ENCODE measurements at regions not wholly inside any gene's neighbourhood (a gene's known extent, or its start where the extent isn't known, plus 50 kb on each side); places are given as distances from the start of the nearest gene placed in this dataset.
"Not testable (repeated sequence)": the region's sequence is repeated elsewhere in the genome, so short reads cannot be mapped to it uniquely, and the experiment has no call there.

DNA sequence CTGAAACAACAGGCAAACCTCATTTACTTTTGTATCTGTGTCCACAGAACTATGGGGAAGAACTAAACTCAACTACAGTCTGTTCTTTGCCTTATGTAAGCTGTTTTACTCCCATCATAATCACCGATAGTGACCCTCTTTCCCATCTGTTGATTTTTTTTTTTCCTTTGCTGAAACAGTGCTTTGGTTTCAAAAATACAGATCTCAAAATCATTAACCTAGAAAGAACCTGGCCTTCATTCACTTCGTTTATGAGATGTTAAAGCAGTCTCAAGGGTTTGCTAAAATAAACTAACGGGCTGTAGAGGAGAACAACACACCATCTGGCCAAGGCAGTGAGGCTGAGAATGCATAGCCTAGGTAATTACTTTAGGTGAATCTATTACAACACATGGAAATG lies 706.6 kb upstream of the ZNF608 start:
- Histone ChIP-seq H3K27me3 (ENCODE audit: control insufficient read depth in 1 of 2, insufficient read depth in 2 of 2, low read length in 2 of 2) (no peaks in the 10 kb centered on the region), H3K27ac (ENCODE audit: low read depth in 1 of 2, low read length in 2 of 2) (no peak overlapping the region), H3K4me3 (ENCODE audit: low read length) (no peak overlapping the region), H3K36me3 (ENCODE audit: insufficient read depth, low read length) (no peaks in the 10 kb centered on the region), H3K9me3 (ENCODE audit: control insufficient read depth in 1 of 2, insufficient read depth in 1 of 2, low read length in 2 of 2) (peaks cover 5 to 6% of the 10 kb centered on the region in 2 experiments), H3K4me1 (ENCODE audit: insufficient read depth, low read length) (no peaks in the 10 kb centered on the region)
- no peak overlapping the region for H3K4me3 Mint-ChIP-seq
- no peak overlapping the region for H3K27ac Mint-ChIP-seq
- intact Hi-C loops (cut with DNase I, micrococcal nuclease), result no loop called here
- no peaks in the 10 kb centered on the region for H3K27me3 Mint-ChIP-seq
- ChIA-PET POLR2A (no interaction called here), CTCF (no interaction called here)
- ATAC-seq (ENCODE audit: poor library complexity) (no peak), DNase-seq (no peak)
- peaks cover 22% of the 10 kb centered on the region for H3K9me3 Mint-ChIP-seq
- no peaks in the 10 kb centered on the region for H3K4me1 Mint-ChIP-seq (ENCODE audit: low read depth)
- TF ChIP-seq, protein P1, sequence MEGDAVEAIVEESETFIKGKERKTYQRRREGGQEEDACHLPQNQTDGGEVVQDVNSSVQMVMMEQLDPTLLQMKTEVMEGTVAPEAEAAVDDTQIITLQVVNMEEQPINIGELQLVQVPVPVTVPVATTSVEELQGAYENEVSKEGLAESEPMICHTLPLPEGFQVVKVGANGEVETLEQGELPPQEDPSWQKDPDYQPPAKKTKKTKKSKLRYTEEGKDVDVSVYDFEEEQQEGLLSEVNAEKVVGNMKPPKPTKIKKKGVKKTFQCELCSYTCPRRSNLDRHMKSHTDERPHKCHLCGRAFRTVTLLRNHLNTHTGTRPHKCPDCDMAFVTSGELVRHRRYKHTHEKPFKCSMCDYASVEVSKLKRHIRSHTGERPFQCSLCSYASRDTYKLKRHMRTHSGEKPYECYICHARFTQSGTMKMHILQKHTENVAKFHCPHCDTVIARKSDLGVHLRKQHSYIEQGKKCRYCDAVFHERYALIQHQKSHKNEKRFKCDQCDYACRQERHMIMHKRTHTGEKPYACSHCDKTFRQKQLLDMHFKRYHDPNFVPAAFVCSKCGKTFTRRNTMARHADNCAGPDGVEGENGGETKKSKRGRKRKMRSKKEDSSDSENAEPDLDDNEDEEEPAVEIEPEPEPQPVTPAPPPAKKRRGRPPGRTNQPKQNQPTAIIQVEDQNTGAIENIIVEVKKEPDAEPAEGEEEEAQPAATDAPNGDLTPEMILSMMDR (IDR thresholded peaks at IDR 0.05), result no peak
- H3K36me3 Mint-ChIP-seq (ENCODE audit: low read depth), result no peaks in the 10 kb centered on the region

DNA sequence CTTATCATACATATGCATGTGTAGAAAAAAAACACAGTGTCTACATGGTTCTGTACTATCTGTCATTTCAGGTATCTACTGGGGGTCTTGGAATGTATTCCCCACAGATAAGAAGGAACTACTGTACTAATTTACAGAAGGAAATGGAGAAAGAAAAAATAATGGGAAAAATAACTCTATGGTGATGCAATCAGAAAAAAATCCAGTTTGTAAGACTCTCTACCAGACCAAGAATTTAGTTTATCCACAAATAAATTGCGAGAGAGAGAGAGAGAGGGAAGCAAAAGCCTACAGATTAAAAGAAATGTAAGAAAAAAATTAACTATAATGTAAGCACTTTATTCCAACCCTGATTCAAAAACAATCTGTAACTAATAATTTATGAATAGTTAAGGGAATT lies 708.6 kb upstream of the ZNF608 start:
- Histone ChIP-seq H3K4me3 (ENCODE audit: low read length) (no peak overlapping the region), H3K4me1 (ENCODE audit: insufficient read depth, low read length) (no peaks in the 10 kb centered on the region), H3K27me3 (ENCODE audit: control insufficient read depth in 1 of 2, insufficient read depth in 2 of 2, low read length in 2 of 2) (no peaks in the 10 kb centered on the region), H3K27ac (ENCODE audit: low read depth in 1 of 2, low read length in 2 of 2) (no peak overlapping the region), H3K36me3 (ENCODE audit: insufficient read depth, low read length) (no peaks in the 10 kb centered on the region), H3K9me3 (ENCODE audit: control insufficient read depth in 1 of 2, insufficient read depth in 1 of 2, low read length in 2 of 2) (peaks cover 6 to 8% of the 10 kb centered on the region in 2 experiments)
- intact Hi-C loops (cut with DNase I, micrococcal nuclease), result no loop called here
- DNase-seq (no peak), ATAC-seq (ENCODE audit: poor library complexity) (no peak)
- H3K4me3 Mint-ChIP-seq, result no peak overlapping the region
- H3K27ac Mint-ChIP-seq, result no peak overlapping the region
- H3K36me3 Mint-ChIP-seq (ENCODE audit: low read depth), result no peaks in the 10 kb centered on the region
- peaks cover 26% of the 10 kb centered on the region for H3K9me3 Mint-ChIP-seq
- POLR2A ChIA-PET, result no interaction called here
- H3K4me1 Mint-ChIP-seq (ENCODE audit: low read depth), result no peaks in the 10 kb centered on the region
- CTCF ChIA-PET, result no interaction called here
- no peaks in the 10 kb centered on the region for H3K27me3 Mint-ChIP-seq
- TF ChIP-seq, protein P1 (IDR thresholded peaks at IDR 0.05), result no peak

GRCh38 chr5:125456005-125456404 lies 709.6 kb upstream of the ZNF608 start:
- ATAC-seq (ENCODE audit: poor library complexity); CTCF ChIA-PET; intact Hi-C loops (cut with DNase I, micrococcal nuclease): not testable (repeated sequence)

GRCh38 chr5:125457617-125458016 lies 711.2 kb upstream of the ZNF608 start:
- ChIA-PET POLR2A (no interaction called here), CTCF (no interaction called here)
- no peak overlapping the region for H3K4me3 ChIP-seq (ENCODE audit: low read length)
- Mint-ChIP-seq H3K4me3 (no peak overlapping the region), H3K36me3 (ENCODE audit: low read depth) (no peaks in the 10 kb centered on the region), H3K4me1 (ENCODE audit: low read depth) (no peaks in the 10 kb centered on the region), H3K9me3 (peaks cover 26% of the 10 kb centered on the region), H3K27ac (no peak overlapping the region), H3K27me3 (no peaks in the 10 kb centered on the region)
- H3K4me1 ChIP-seq (ENCODE audit: insufficient read depth, low read length), result no peaks in the 10 kb centered on the region
- H3K27ac ChIP-seq (ENCODE audit: low read depth in 1 of 2, low read length in 2 of 2), result no peak overlapping the region
- H3K9me3 ChIP-seq (ENCODE audit: control insufficient read depth in 1 of 2, insufficient read depth in 1 of 2, low read length in 2 of 2), result peaks cover 6 to 8% of the 10 kb centered on the region in 2 experiments
- no peak for DNase-seq
- no peak for ATAC-seq (ENCODE audit: poor library complexity)
- intact Hi-C loops (cut with DNase I, micrococcal nuclease), result no loop called here
- TF ChIP-seq, protein P1 (IDR thresholded peaks at IDR 0.05), result no peak
- no peaks in the 10 kb centered on the region for H3K36me3 ChIP-seq (ENCODE audit: insufficient read depth, low read length)
- H3K27me3 ChIP-seq (ENCODE audit: control insufficient read depth in 1 of 2, insufficient read depth in 2 of 2, low read length in 2 of 2), result no peaks in the 10 kb centered on the region

More at GRCh38 chr5:125456005-125456404, 709.6 kb upstream of the ZNF608 start:
- H3K4me1 ChIP-seq (ENCODE audit: insufficient read depth, low read length); H3K27me3 Mint-ChIP-seq; DNase-seq; POLR2A ChIA-PET; H3K4me3 Mint-ChIP-seq; H3K27ac Mint-ChIP-seq; H3K4me1 Mint-ChIP-seq (ENCODE audit: low read depth); H3K9me3 ChIP-seq (ENCODE audit: control insufficient read depth in 1 of 2, insufficient read depth in 1 of 2, low read length in 2 of 2); H3K4me3 ChIP-seq (ENCODE audit: low read length); H3K36me3 ChIP-seq (ENCODE audit: insufficient read depth, low read length); H3K27ac ChIP-seq (ENCODE audit: low read depth in 1 of 2, low read length in 2 of 2); H3K36me3 Mint-ChIP-seq (ENCODE audit: low read depth); H3K27me3 ChIP-seq (ENCODE audit: control insufficient read depth in 1 of 2, insufficient read depth in 2 of 2, low read length in 2 of 2): not testable (repeated sequence)
- peaks cover 26% of the 10 kb centered on the region for H3K9me3 Mint-ChIP-seq

- CTCF ChIA-PET, H3K27ac Mint-ChIP-seq: not testable (repeated sequence)
Measured at GRCh38 chr5:125458949-125459348, 712.5 kb upstream of the ZNF608 start.

More at GRCh38 chr5:125458949-125459348, 712.5 kb upstream of the ZNF608 start:
- H3K27me3 ChIP-seq (ENCODE audit: control insufficient read depth in 1 of 2, insufficient read depth in 2 of 2, low read length in 2 of 2); H3K27ac ChIP-seq (ENCODE audit: low read depth in 1 of 2, low read length in 2 of 2); intact Hi-C loops (cut with DNase I, micrococcal nuclease); H3K27me3 Mint-ChIP-seq; H3K36me3 ChIP-seq (ENCODE audit: insufficient read depth, low read length); H3K4me3 ChIP-seq (ENCODE audit: low read length); H3K4me3 Mint-ChIP-seq; ATAC-seq (ENCODE audit: poor library complexity); H3K4me1 Mint-ChIP-seq (ENCODE audit: low read depth); H3K36me3 Mint-ChIP-seq (ENCODE audit: low read depth); H3K4me1 ChIP-seq (ENCODE audit: insufficient read depth, low read length); DNase-seq; POLR2A ChIA-PET; H3K9me3 ChIP-seq (ENCODE audit: control insufficient read depth in 1 of 2, insufficient read depth in 1 of 2, low read length in 2 of 2): not testable (repeated sequence)
- H3K9me3 Mint-ChIP-seq, result peaks cover 21% of the 10 kb centered on the region

All from CD4-positive, alpha-beta T cell (primary cell).